Hepatocyte (in vitro differentiated cells): ENCODE measurements at regions not wholly inside any gene's neighbourhood (a gene's known extent, or its start where the extent isn't known, plus 50 kb on each side); places are given as distances from the start of the nearest gene placed in this dataset.
"Not testable (repeated sequence)": the region's sequence is repeated elsewhere in the genome, so short reads cannot be mapped to it uniquely, and the experiment has no call there.

ENCODE experiments used
- DNase-seq: peaks from one replicate; pipeline ENCODE4 v3.0.0-alpha.2; 2016; ENCODE audit warnings: low spot score
- H2AFZ ChIP-seq: fragments of 200-600 bp; sonication (generic); 2 replicates; pipeline ENCODE4 v1.6.0; 2016; ENCODE audit warnings: antibody characterized with exemption, mild to moderate bottlenecking
- H3K27ac ChIP-seq: fragments of 200-600 bp; sonication (generic); 2 replicates; pipeline ENCODE4 v1.5.1; 2016; ENCODE audit warnings: mild to moderate bottlenecking
- H3K27me3 ChIP-seq: fragments of 200-600 bp; sonication (generic); 2 replicates; pipeline ENCODE4 v1.6.1; 2016
- H3K36me3 ChIP-seq: fragments of 200-600 bp; sonication (generic); replicated peaks from 2 replicates; pipeline ENCODE4 v1.5.1; 2016; ENCODE audit warnings: low read depth; ENCODE audit not compliant: insufficient read depth
- H3K4me1 ChIP-seq: fragments of 200-600 bp; sonication (generic); 2 replicates; pipeline ENCODE4 v1.5.1; 2016; ENCODE audit warnings: mild to moderate bottlenecking, moderate library complexity; ENCODE audit not compliant: insufficient read depth
- H3K4me2 ChIP-seq: fragments of 200-600 bp; sonication (generic); 2 replicates; pipeline ENCODE4 v1.6.0; 2016
- H3K4me3 ChIP-seq: fragments of 200-600 bp; sonication (generic); 2 replicates; pipeline ENCODE4 v1.5.1; 2016; ENCODE audit warnings: mild to moderate bottlenecking
- H3K79me2 ChIP-seq: fragments of 200-600 bp; sonication (generic); 2 replicates; pipeline ENCODE4 v1.6.0; 2017; ENCODE audit warnings: mild to moderate bottlenecking
- H3K9me2 ChIP-seq: fragments of 200-600 bp; sonication (generic); replicated peaks from 2 replicates; pipeline ENCODE4 v1.6.0; 2017; ENCODE audit warnings: mild to moderate bottlenecking; ENCODE audit not compliant: insufficient read depth
- H3K9me3 ChIP-seq: fragments of 200-600 bp; sonication (generic); 2 replicates; pipeline ENCODE4 v1.5.1; 2016; ENCODE audit warnings: low read depth, mild to moderate bottlenecking
- H4K20me1 ChIP-seq: fragments of 200-600 bp; sonication (generic); 2 replicates; pipeline ENCODE4 v1.6.0; 2016; ENCODE audit warnings: mild to moderate bottlenecking; ENCODE audit not compliant: insufficient read depth, poor library complexity, severe bottlenecking
- CTCF ChIP-seq: fragments of 200-600 bp; sonication (generic); IDR thresholded peaks from 2 replicates; pipeline ENCODE4 v1.5.1; 2016; ENCODE audit warnings: antibody characterized with exemption, mild to moderate bottlenecking; ENCODE audit not compliant: poor library complexity
- EZH2 ChIP-seq: fragments of 200-600 bp; sonication (generic); IDR thresholded peaks from 2 replicates; pipeline ENCODE4 v1.6.1; 2016; ENCODE audit warnings: antibody characterized with exemption, mild to moderate bottlenecking, borderline replicate concordance
- EZH2phosphoT487 ChIP-seq: fragments of 200-600 bp; sonication (generic); IDR thresholded peaks from one replicate; pipeline ENCODE4 v1.6.1; 2018; ENCODE audit warnings: antibody characterized with exemption, mild to moderate bottlenecking, low read depth, moderate library complexity; ENCODE audit not compliant: unreplicated experiment, severe bottlenecking
- WGBS: methylation state at CpG from one replicate; pipeline ENCODE4 v1.1.6; 2016; ENCODE audit warnings: low lambda C conversion rate; ENCODE audit errors: missing lambda C conversion rate; 5-methylcytosine and 5-hydroxymethylcytosine counted together

- no peaks in the 10 kb centered on the region for H4K20me1 ChIP-seq
- no peak overlapping the region for H3K4me2 ChIP-seq
- H3K4me3 ChIP-seq, result no peak overlapping the region
These were observed 117.6 kb downstream of the CCDC74A start for GRCh38 chr2:131645177-131645765.

GRCh38 chr2:131646220-131646619, 118.5 kb downstream of the CCDC74A start:
- not testable (repeated sequence) for DNase-seq, H3K9me3 ChIP-seq, H3K4me2 ChIP-seq, H3K4me3 ChIP-seq, H2AFZ ChIP-seq, H3K9me2 ChIP-seq, H3K4me1 ChIP-seq, H3K36me3 ChIP-seq, H3K79me2 ChIP-seq, H3K27ac ChIP-seq, H4K20me1 ChIP-seq, H3K27me3 ChIP-seq
- 83% methylated on average over 15 of the region's 15 CpGs for WGBS

More at GRCh38 chr2:131645177-131645765, 117.6 kb downstream of the CCDC74A start:
- Histone ChIP-seq H2AFZ (no peak overlapping the region), H3K9me2 (no peaks in the 10 kb centered on the region), H3K4me1 (no peaks in the 10 kb centered on the region), H3K27ac (no peak overlapping the region), H3K36me3 (no peaks in the 10 kb centered on the region), H3K9me3 (no peaks in the 10 kb centered on the region), H3K27me3 (no peaks in the 10 kb centered on the region), H3K79me2 (no peaks in the 10 kb centered on the region)
- WGBS, result 92% methylated on average over 14 of the region's 14 CpGs
- DNase-seq, result no peak
- TF ChIP-seq CTCF, result no peak
- no peak for TF ChIP-seq EZH2phosphoT487
- TF ChIP-seq EZH2, result no peak

GRCh38 chr2:131646669-131647297, 119.1 kb downstream of the CCDC74A start:
- Histone ChIP-seq H3K27ac (no peak overlapping the region), H3K9me3 (no peaks in the 10 kb centered on the region), H2AFZ (no peak overlapping the region), H3K4me2 (no peak overlapping the region), H3K79me2 (no peaks in the 10 kb centered on the region), H4K20me1 (no peaks in the 10 kb centered on the region), H3K36me3 (no peaks in the 10 kb centered on the region), H3K4me1 (no peaks in the 10 kb centered on the region), H3K4me3 (no peak overlapping the region), H3K9me2 (no peaks in the 10 kb centered on the region), H3K27me3 (no peaks in the 10 kb centered on the region)
- TF ChIP-seq EZH2 (no peak), EZH2phosphoT487 (no peak), CTCF (no peak)
- no peak for DNase-seq
- 94% methylated on average over 43 of the region's 47 CpGs for WGBS

- H3K4me1 ChIP-seq, H3K27me3 ChIP-seq, H3K36me3 ChIP-seq, H2AFZ ChIP-seq, H3K79me2 ChIP-seq, H3K4me2 ChIP-seq, H3K27ac ChIP-seq, H4K20me1 ChIP-seq, H3K9me2 ChIP-seq, H3K4me3 ChIP-seq, H3K9me3 ChIP-seq, DNase-seq: not testable (repeated sequence)
- WGBS, result 62% methylated on average over 3 of the region's 3 CpGs
These were observed 120.9 kb downstream of the CCDC74A start for GRCh38 chr2:131648565-131648964.

- 87% methylated on average over 3 of the region's 3 CpGs for WGBS
These were observed 124.6 kb downstream of the CCDC74A start for GRCh38 chr2:131652246-131652645.

GRCh38 chr2:131654107-131654506, 126.4 kb downstream of the CCDC74A start:
- H3K4me3 ChIP-seq, H3K4me2 ChIP-seq, H2AFZ ChIP-seq, H3K9me3 ChIP-seq, H3K27ac ChIP-seq, H3K9me2 ChIP-seq, H3K79me2 ChIP-seq, H3K4me1 ChIP-seq, H3K27me3 ChIP-seq, H3K36me3 ChIP-seq, H4K20me1 ChIP-seq, DNase-seq: not testable (repeated sequence)
- 95% methylated on average over 2 of the region's 2 CpGs for WGBS

More at GRCh38 chr2:131652246-131652645, 124.6 kb downstream of the CCDC74A start:
- not testable (repeated sequence) for H3K9me2 ChIP-seq, H3K27me3 ChIP-seq, H3K4me1 ChIP-seq, H3K36me3 ChIP-seq, H3K4me3 ChIP-seq, H3K9me3 ChIP-seq, H2AFZ ChIP-seq, H3K79me2 ChIP-seq, DNase-seq, H3K27ac ChIP-seq, H3K4me2 ChIP-seq, H4K20me1 ChIP-seq
